Activated naive CD4-positive, alpha-beta T cell treated with anti-CD3 and anti-CD28 coated beads, Interleukin-2, amount 10 ng/mL, durations not matched to agents 7 days and 5 days (primary cell): ENCODE measurements at regions not wholly inside any gene's neighbourhood (a gene's known extent, or its start where the extent isn't known, plus 50 kb on each side); places are given as distances from the start of the nearest gene placed in this dataset.

Experiments used
- CTCF ChIA-PET: fragments of 350-600 bp; sonication (Branson Sonifier 250); formaldehyde crosslinking; loops from one replicate; lab custom pipeline; 2021; ENCODE audit warnings: antibody characterized with exemption; lab: Charles Lee
- DNase-seq: peaks from one replicate; pipeline ENCODE4 v3.0.0-alpha.2; 2020
- H3K27ac Mint-ChIP-seq: one replicate; pipeline ENCODE4 v1.8.0; 2021; ENCODE audit warnings: mild to moderate bottlenecking, moderate library complexity, mixed read lengths
- H3K27me3 Mint-ChIP-seq: one replicate; pipeline ENCODE4 v1.8.0; 2021; ENCODE audit warnings: mild to moderate bottlenecking, mixed read lengths
- H3K36me3 Mint-ChIP-seq: one replicate; pipeline ENCODE4 v1.8.0; 2021; ENCODE audit warnings: mixed read lengths
- H3K4me1 Mint-ChIP-seq: one replicate; pipeline ENCODE4 v1.8.0; 2021; ENCODE audit warnings: mixed read lengths
- H3K4me3 Mint-ChIP-seq: one replicate; pipeline ENCODE4 v1.8.0; 2021; ENCODE audit warnings: mild to moderate bottlenecking, moderate library complexity, mixed read lengths
- H3K9me3 Mint-ChIP-seq: one replicate; pipeline ENCODE4 v1.8.0; 2021; ENCODE audit warnings: mixed read lengths

DNA sequence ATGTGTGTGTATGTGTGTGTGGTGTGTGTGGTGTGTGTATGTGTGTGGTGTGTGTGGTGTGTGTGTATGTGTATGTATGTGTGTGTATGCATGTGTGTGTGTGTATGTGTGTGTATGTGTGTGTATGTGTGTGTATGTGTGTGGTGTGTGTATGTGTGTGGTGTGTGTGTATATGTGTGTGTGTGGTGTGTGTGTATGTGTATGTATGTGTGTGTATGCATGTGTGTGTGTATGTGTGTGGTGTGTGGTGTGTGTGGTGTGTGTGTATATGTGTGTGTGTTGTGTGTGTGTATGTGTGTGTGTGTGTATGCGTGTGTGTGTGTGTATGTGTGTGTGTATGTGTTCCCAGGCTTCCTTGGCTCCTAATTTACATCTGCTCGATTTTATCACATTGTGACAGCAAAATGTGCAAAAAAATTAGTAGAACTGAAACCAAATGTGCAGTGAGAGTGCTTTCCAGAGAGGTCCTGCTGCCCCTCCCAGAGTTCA is 234.5 kb downstream of the BMP7 start:
- Mint-ChIP-seq H3K36me3 (no peaks in the 10 kb centered on the region), H3K4me3 (no peak overlapping the region), H3K9me3 (no peaks in the 10 kb centered on the region), H3K27ac (no peak overlapping the region), H3K4me1 (no peaks in the 10 kb centered on the region), H3K27me3 (peaks cover 15% of the 10 kb centered on the region)
- CTCF ChIA-PET: no interaction called here
- no peak for DNase-seq

DNA sequence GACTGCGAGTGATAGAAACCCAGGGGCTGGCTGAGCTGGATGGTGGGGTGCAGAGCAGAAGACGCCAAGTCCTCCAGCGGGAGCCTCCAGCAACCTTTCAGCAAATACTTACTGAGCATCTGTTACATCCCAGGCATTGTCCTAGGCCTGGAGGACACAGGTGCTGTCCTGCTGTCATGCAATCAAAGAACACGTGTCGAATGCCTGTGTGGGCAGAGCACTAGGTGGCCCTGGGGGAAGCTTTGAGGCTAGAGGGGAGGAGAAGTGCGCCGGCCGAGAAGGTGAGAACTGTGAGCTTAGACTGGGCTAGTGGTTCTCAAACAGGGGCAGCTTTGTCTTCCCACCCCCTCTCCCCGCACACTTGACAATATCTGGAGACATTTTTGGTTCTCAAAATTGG is 233.6 kb downstream of the BMP7 start:
- H3K27me3 Mint-ChIP-seq: peaks cover 15% of the 10 kb centered on the region
- H3K9me3 Mint-ChIP-seq: no peaks in the 10 kb centered on the region
- no peaks in the 10 kb centered on the region for H3K36me3 Mint-ChIP-seq
- H3K4me1 Mint-ChIP-seq: no peaks in the 10 kb centered on the region
- no peak for DNase-seq
- no peak overlapping the region for H3K27ac Mint-ChIP-seq
- CTCF ChIA-PET: interaction anchor here (1.0 kb wide), 1 partner anchor 12 kb away, joined by 3 read pairs; no protein-coding TSS in a partner anchor
- H3K4me3 Mint-ChIP-seq: no peak overlapping the region

DNA sequence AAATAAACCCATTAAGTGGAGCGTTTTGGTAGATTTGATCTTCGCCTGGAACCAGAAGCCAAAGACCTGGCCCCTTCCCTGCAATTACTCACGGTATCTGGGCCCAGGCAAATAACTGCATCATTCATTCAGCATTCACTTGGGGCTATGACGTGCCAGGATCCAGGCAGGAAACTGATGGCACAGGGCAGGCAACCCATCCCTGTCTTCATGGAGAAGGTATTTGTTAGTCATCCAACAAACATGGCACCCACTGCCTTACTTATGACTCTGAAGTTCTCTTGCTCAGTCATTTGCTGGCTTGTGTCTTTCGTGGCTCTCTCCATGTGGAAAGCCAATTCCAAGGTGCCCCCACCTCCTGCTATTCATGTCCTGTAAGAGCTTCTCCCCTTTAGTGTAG is 232.4 kb downstream of the BMP7 start:
- no peak for DNase-seq
- CTCF ChIA-PET: no interaction called here
- no peaks in the 10 kb centered on the region for H3K4me1 Mint-ChIP-seq

DNA sequence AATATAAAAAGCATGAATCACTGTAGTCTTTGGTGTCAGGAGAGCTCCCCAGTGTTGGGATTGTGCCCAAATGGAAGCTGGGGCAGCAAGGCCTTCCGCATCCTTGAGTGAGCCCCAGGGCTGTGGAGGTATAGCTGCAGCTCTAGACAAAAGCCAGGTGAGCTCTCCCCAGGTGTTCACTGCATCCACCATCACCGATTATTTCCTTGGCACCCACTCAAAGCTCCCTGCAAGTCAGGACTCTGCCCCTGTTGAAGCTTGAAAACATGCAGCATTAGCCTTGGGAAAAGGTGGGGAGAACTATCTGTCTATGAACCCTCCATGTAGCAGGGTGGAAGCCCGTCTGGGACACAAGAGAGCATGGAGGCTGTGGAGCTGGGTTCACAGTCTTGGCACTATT is 228.8 kb downstream of the BMP7 start:
- Mint-ChIP-seq H3K27me3 (peaks cover 14% of the 10 kb centered on the region), H3K36me3 (no peaks in the 10 kb centered on the region), H3K4me1 (no peaks in the 10 kb centered on the region), H3K9me3 (no peaks in the 10 kb centered on the region), H3K27ac (no peak overlapping the region), H3K4me3 (no peak overlapping the region)
- CTCF ChIA-PET: no interaction called here
- DNase-seq: no peak

More for the DNA sequence above, 232.4 kb downstream of the BMP7 start:
- Mint-ChIP-seq H3K9me3 (no peaks in the 10 kb centered on the region), H3K4me3 (no peak overlapping the region), H3K36me3 (no peaks in the 10 kb centered on the region), H3K27ac (no peak overlapping the region), H3K27me3 (peaks cover 15% of the 10 kb centered on the region)

DNA sequence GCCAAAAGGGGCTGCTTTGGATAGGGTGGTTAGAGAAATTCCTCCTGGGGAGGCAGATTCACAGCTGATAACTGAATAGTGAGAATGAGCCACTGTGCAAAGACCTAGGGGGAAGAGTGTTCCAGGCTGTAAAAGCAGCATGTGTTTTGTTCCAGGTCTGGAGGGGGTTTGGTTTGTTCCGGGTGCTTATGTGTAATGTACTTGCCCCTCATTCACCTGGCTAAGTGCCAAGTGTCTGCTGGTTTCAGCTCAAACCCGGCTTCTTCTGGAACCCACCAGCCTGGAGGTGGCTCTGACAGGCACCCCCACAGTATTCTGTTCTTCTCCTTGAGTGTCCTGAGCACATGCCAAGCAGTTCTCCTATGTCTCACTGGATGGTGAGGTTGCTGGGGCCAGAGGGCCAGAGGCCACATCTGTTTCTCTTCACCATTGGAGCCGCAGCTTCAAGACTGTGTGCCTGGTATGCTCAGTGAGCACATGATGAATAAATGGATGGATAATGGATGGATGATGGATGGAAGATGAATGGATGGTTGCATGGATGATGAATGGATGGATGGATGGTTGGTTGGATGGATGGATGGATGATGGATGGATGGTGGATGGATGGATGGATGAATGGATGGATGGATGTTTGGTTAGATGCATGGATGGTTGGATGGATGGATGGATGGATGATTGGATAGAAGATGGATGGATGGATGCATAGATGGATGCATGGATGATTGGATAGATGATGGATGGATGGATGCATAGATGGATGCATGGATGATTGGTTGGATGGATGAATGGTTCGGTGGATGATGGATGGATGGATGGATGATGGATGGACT is 227.6 kb downstream of the BMP7 start:
- no peaks in the 10 kb centered on the region for H3K36me3 Mint-ChIP-seq
- no peaks in the 10 kb centered on the region for H3K4me1 Mint-ChIP-seq
- no peak overlapping the region for H3K27ac Mint-ChIP-seq
- peaks cover 10% of the 10 kb centered on the region for H3K27me3 Mint-ChIP-seq
- H3K4me3 Mint-ChIP-seq: no peak overlapping the region
- DNase-seq: no peak
- CTCF ChIA-PET: no interaction called here
- no peaks in the 10 kb centered on the region for H3K9me3 Mint-ChIP-seq

DNA sequence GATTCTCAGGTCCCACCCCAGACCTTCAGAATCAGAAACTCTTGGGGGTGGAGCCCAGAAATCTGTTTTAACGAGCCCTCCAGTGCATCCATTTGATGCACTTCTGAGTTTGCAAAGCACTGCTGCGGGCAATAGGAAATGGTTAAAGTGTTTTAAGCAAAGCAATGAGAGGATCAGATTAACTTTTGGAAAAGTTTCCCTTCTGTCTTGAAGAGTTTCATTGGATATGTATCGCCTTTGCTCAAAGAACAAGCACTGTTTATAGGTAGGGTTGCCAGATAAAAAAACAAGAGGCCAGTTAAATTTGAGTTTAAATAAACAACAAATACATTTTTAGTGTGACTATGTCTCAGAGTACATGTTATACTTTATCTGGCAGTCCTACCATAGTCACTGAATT is 226.0 kb downstream of the BMP7 start:
- DNase-seq: no peak
- peaks cover 14% of the 10 kb centered on the region for H3K27me3 Mint-ChIP-seq
- H3K27ac Mint-ChIP-seq: no peak overlapping the region
- H3K36me3 Mint-ChIP-seq: no peaks in the 10 kb centered on the region
- no peak overlapping the region for H3K4me3 Mint-ChIP-seq
- no peaks in the 10 kb centered on the region for H3K9me3 Mint-ChIP-seq
- H3K4me1 Mint-ChIP-seq: no peaks in the 10 kb centered on the region
- CTCF ChIA-PET: no interaction called here

DNA sequence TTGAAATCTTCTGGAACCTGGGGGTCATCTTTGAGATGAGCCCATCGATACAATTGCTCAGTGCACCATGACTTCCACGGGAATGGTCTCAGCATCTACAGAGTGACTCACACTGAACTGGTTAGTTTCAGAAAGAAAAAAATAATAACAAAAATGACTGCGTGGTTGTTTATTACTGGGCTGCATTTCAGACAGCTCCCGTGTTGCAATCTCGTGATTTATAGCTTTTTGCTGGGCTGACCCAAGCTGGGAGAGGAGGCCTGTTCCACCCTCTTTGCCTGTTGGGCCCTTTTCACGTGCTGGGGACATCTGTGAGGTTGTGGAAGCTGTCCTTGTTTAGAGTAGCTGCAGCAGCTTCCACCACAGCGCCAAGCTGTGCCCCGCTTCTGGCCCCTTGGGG is 225.5 kb downstream of the BMP7 start:
- Mint-ChIP-seq H3K36me3 (no peaks in the 10 kb centered on the region), H3K27me3 (peaks cover 14% of the 10 kb centered on the region), H3K4me3 (no peak overlapping the region), H3K9me3 (no peaks in the 10 kb centered on the region), H3K4me1 (no peaks in the 10 kb centered on the region), H3K27ac (no peak overlapping the region)
- CTCF ChIA-PET: no interaction called here
- DNase-seq: no peak

DNA sequence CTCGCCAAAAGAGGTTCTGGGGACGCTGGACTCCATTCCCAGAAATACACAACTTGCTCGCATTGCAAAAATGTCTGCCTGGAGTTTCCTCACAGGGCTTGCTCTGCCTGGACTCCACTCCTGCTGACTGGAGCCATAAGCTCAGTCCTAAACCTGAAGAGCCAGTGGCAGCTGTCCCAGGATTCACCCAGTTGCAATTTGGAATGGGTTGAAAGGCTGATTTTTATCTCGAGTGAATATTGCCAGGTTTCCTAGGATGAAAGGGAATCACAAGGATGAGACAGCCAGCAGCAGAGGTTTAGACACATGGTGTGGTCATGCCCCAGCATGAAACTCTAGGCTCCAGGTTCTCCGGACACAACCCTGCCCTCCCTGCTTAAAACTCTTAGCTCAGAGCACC is 223.3 kb downstream of the BMP7 start:
- Mint-ChIP-seq H3K4me3 (no peak overlapping the region), H3K9me3 (no peaks in the 10 kb centered on the region), H3K27me3 (peaks cover 12% of the 10 kb centered on the region), H3K27ac (no peak overlapping the region), H3K36me3 (no peaks in the 10 kb centered on the region), H3K4me1 (no peaks in the 10 kb centered on the region)
- DNase-seq: no peak
- CTCF ChIA-PET: no interaction called here

DNA sequence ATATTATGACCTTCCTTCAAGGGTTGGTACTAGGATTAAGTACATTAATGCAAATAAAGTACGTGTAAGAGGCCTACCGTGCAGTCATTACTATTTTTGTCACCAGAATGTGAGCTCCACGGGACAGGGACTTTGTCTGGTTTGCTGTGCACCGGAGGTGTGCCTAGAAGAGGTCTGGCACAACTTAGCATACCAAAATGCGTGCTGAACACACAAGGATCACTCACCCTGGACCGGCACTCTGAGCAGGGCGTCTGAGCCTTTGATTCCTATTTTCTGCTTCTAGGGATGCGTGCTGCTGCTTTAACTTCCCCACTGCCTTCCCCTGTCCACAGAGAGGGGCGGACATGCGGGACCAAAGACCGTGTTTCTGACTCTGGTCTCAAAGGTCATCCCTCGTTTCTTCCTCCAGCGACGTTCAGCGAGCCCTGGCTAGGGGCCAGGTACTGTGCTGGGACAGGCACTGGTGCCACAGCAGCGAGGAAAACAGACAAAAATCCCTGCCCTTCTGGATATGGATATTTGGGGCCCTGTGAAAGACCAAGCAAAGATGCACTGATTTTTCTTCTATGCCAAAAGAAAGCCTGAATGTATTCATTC is 222.7 kb downstream of the BMP7 start:
- Mint-ChIP-seq H3K36me3 (no peaks in the 10 kb centered on the region), H3K4me3 (no peak overlapping the region), H3K9me3 (no peaks in the 10 kb centered on the region), H3K27ac (no peak overlapping the region), H3K4me1 (no peaks in the 10 kb centered on the region), H3K27me3 (peaks cover 12% of the 10 kb centered on the region)
- CTCF ChIA-PET: no interaction called here
- no peak for DNase-seq

DNA sequence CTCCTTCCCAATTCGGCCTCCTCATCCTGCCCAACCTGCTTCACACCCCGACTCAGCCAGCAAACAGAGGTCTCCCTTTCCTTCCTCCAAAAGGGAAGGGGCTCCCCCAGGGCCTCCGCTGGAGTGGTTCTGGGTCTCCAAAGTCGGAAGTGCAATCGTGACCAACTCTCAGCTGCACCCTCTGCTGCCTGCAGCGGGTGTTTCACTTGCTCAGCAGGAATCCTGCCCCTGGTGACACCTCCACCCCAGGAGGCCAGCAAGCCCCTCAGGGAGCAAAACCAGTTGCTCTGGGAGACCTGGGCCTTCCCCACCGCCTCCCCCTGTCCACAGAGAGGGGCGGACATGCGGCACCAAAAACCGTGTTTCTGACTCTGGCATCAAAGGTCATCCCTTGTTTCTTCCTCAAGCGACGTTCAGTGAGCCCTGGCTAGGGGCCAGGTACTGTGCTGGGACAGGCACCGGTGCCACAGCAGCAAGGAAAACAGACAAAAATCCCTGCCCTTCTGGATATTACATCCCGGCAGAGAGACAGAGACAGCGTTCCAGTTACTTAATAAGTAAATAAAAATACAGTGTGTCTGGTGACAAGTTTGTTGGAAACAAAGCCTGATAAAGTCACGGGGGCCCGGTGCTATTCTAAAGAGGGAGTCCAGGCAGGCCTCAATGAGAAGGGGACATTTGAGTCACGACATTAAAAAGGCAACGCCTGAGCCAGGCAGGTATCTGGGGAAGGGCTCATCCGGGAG is 219.0 kb downstream of the BMP7 start:
- Mint-ChIP-seq H3K4me3 (no peak overlapping the region), H3K4me1 (no peaks in the 10 kb centered on the region), H3K36me3 (no peaks in the 10 kb centered on the region), H3K27ac (no peak overlapping the region), H3K9me3 (no peaks in the 10 kb centered on the region), H3K27me3 (peaks cover 9% of the 10 kb centered on the region)
- no peak for DNase-seq
- CTCF ChIA-PET: no interaction called here

DNA sequence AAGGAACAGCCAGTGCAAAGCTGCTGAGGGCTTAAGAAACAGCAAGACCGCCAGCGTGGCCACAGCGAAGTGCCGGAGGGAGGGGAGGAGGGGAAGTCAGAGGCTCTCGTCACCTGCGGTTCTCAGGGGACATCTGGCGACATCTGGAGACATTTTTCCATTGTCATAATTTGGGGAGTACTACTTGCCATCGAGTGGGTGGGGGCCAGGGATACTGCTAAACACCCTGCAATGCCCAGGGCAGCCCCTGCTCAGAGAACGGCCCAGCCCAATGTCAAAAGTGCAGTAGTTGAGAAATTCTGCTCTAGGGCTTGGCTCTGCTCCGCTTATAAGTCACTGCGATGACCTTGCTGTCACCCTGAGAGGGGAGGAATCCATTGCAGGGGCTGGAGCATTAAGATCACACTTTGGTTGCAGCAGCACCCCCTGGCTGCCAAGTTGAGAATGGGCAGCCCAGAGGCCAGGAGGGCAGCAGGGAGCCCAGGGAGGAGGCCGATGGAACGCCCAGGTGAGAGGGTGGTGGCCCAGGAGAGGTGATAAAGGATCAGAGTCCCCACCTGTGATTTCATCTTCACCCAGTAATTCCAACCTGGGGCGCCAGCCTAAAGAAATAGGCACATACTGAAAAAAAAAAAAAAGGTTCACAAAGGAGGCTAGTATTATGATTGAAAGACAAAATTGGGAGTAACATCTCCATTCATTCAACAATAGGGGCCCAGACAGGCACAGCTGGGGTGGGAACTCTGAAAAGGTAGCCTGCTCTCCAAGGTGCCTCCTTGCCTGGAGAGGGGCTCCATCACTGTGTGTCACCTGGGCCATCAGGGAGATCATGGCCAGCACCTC is 218.2 kb downstream of the BMP7 start:
- Mint-ChIP-seq H3K36me3 (no peaks in the 10 kb centered on the region), H3K4me3 (no peak overlapping the region), H3K27me3 (peaks cover 9% of the 10 kb centered on the region), H3K27ac (no peak overlapping the region), H3K9me3 (no peaks in the 10 kb centered on the region), H3K4me1 (no peaks in the 10 kb centered on the region)
- CTCF ChIA-PET: interaction anchor here (1.1 kb wide), 1 partner anchor 497 kb away, joined by 5 read pairs; no protein-coding TSS in a partner anchor
- peak; percentile 24 for DNase-seq

DNA sequence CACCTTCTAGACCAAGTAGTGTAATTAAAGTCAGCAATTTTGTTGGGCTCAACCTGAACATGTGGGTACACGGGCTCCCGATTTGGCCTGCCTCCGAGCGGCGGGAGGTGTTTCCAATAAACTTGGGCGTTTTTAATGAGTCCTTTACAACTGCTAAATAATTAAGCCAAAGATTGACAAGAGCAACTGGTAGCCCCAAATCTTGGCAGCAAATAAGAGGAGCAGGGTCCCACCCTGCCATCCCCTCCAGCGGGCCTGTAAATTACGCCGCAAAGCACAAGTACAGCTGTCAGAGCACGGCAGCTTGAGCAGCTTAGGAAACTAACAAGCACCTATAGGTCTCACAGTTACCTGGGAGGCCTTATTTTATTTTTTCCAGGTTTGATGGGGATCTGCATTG is 217.1 kb downstream of the BMP7 start:
- Mint-ChIP-seq H3K4me3 (no peak overlapping the region), H3K27ac (no peak overlapping the region), H3K36me3 (no peaks in the 10 kb centered on the region), H3K9me3 (no peaks in the 10 kb centered on the region), H3K27me3 (peaks cover 9% of the 10 kb centered on the region), H3K4me1 (no peaks in the 10 kb centered on the region)
- CTCF ChIA-PET: interaction anchor here (1.1 kb wide), 1 partner anchor 498 kb away, joined by 5 read pairs; no protein-coding TSS in a partner anchor
- DNase-seq: no peak

DNA sequence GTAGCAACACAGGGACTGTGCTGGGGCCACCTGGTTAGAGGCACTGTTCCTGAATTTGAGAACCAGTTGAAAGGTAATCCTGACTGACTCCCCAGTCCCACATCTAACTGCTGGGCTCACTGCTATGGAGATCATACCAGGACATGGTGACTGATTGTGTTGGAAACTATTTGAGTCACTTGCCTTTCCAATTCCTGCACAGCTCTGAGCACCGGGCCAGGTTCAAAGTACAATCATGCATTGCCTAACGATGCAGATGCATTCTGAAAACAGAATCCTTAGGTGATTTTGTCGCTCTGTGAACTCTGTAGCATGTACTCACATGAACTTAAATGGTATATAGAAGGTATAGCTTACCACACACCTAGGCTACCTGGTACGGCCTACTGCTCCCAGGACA is 215.3 kb downstream of the BMP7 start:
- CTCF ChIA-PET: no interaction called here
- no peak overlapping the region for H3K4me3 Mint-ChIP-seq

DNA sequence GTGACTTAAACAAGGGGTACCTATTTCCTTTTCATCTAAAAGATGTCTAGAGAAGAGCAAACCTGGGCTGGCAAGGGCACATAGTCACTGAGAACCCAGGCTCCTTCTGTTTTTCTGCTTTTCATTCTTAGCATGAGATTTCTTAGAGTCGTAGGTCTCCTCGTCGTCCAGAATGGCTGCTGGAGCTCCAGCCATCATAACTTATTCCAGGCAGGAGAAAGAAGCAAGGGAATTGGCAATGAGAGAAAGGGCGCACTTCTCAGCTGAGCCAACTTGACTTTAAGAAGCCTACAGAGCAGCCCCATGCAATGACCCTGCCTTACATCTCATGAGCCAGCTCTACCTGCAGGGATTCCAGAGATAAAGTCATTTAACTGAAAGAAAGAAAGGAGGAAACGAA is 213.4 kb downstream of the BMP7 start:
- Mint-ChIP-seq H3K4me3 (no peak overlapping the region), H3K27me3 (no peaks in the 10 kb centered on the region), H3K4me1 (no peaks in the 10 kb centered on the region), H3K9me3 (no peaks in the 10 kb centered on the region), H3K36me3 (no peaks in the 10 kb centered on the region), H3K27ac (no peak overlapping the region)
- CTCF ChIA-PET: no interaction called here
- DNase-seq: no peak

More for the DNA sequence above, 215.3 kb downstream of the BMP7 start:
- Mint-ChIP-seq H3K4me1 (no peaks in the 10 kb centered on the region), H3K9me3 (no peaks in the 10 kb centered on the region), H3K27me3 (peaks cover 5% of the 10 kb centered on the region), H3K27ac (no peak overlapping the region), H3K36me3 (no peaks in the 10 kb centered on the region)
- no peak for DNase-seq
